GM19025 (cell line): ENCODE measurements at regions not wholly inside any gene's neighbourhood (a gene's known extent, or its start where the extent isn't known, plus 50 kb on each side); places are given as distances from the start of the nearest gene placed in this dataset.

ENCODE experiments used
- ATAC-seq: cut with Tn5 transposase; IDR thresholded peaks from one replicate; pipeline ENCODE4 v1.9.1; 2021; ENCODE audit warnings: mild to moderate bottlenecking, low read depth, moderate library complexity; ENCODE audit not compliant: unreplicated experiment

DNA sequence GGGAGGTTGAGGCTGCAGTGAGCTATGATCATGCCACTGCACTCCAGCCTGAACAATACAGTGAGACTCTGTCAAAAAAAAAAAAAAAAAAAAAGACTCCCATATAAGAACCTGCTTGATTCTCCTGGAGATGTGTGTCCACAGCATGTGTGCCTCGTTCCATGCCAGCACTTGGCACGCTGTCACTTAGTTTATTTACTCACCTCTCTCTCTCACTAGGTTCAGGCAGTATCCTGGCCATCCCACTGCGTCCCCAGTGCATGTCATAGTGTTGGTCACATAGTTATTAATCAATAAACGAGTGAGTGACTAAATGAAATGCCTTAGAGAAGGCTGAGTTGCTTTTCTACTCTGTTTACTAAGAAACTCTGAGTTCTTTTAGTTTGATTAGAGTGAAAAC, 79.1 kb upstream of the GPR12 start:
- ATAC-seq = no peak

- no peak for ATAC-seq
Measured at GRCh38 chr13:26838821-26839220, 78.2 kb upstream of the GPR12 start.

DNA sequence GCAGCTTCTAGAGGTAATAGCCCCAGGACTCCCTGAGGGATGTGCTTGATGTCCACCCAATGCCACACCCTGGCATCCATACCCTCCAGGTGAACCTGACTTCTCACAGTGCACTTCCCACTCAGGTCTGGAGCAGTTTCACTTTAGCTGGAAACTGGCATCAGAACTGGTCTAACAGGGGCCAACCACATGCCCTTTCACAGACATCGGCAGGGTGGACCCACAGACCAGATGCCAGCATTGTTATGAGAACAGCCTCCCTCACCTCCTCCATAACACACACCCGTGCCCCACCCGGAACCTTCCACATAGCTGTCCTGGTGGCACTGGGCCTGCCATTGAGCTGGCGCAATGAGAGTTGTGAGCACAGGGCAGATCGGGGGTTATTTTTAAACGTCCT, 77.4 kb upstream of the GPR12 start:
- no peak for ATAC-seq

- ATAC-seq = no peak
Measured at GRCh38 chr13:26837102-26837501, 76.5 kb upstream of the GPR12 start.

- no peak for ATAC-seq
Measured at GRCh38 chr13:26836626-26837025, 76.0 kb upstream of the GPR12 start.

- ATAC-seq = no peak
Measured at GRCh38 chr13:26834646-26835045, 74.1 kb upstream of the GPR12 start.

DNA sequence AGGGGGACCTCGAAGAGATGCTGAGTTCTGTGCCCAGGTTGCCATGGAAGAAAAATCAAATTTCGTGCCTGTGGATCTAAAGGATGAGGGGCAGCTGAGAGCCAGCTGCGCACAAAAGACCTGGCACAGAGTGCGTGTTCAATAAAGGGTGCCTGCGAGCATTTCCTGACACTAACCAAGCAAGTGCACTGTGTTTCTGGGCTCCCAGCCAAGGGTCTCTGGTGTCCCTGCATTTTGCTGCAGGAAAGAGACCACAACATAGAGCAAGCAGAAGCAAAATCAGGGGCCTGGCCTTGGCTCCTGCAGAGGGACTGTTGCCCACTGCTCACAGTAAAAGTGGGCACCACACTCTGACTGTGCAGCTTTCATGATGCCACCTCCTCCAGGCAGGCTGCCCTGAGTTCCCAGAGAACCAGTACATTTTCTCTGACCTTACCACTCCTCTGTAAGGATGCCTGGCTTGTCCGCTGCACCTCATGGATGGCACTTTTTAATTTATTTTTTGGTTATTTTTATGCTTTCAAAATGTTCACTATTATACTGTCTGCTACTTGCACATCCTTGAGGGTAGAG, 70.8 kb upstream of the GPR12 start:
- ATAC-seq = no peak

- no peak for ATAC-seq
Measured at GRCh38 chr13:26829716-26830115, 69.1 kb upstream of the GPR12 start.

DNA sequence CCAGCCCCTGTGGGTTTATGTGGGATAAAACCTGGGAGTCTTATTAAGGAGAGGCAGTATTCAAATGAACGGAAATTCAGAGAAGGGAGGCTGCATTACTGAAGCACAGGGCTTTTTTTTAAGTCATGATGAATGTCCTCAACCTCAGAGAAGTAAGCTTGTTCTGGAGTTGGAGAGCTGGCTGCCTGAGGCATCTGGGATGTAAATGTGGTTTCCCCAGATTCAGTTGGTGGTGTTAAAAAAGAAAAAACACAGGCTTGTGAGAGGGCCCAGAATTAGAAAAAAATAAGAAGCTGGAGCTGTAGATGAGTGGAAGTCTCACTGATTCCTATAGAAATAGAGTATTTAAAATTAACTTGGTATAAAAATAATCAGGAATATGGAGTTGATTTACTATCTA, 64.0 kb upstream of the GPR12 start:
- no peak for ATAC-seq

DNA sequence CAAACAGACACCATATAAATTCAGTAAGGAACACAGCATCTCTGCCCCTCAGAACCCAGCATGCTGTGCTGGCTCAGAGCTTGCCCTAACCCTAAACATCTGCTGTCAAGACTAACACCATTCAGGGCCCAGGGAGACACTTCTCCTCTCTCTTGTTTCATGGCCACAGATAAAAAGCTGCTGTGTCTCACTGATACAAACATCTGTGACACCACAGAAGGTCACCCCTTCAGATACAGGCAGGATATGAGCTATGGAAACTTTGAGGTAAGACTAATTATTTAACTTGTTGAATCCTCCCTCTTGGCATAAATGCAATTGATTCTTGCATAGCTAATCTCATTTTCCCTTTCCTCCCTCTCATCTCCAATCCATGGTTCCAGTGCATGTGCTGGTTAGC, 61.6 kb upstream of the GPR12 start:
- no peak for ATAC-seq

DNA sequence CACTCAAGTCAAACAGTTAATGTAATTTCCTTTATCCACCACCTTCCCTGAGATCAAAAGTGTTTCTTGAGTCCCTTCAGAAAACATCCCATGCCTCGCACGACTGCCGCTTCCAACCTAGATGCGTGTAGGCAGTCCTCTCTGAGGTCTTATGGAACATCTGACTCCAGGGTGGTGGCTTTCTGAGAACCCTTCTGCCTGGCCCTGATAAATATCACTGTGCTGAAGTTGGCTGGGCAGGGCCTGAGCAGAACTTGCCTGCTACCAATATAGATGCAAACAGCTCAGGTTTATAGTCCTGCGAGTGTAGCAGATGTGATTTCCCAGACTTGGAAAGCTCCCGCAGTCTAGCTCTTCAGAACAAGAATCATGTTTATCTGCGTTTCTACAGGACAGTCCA, 61.1 kb upstream of the GPR12 start:
- no peak for ATAC-seq

- no peak for ATAC-seq
Measured at GRCh38 chr13:26820871-26821270, 60.3 kb upstream of the GPR12 start.

- ATAC-seq = no peak
Measured at GRCh38 chr13:26819046-26819445, 58.5 kb upstream of the GPR12 start.

- no peak for ATAC-seq
Measured at GRCh38 chr13:26816881-26817280, 56.3 kb upstream of the GPR12 start.

GRCh38 chr13:26813980-26814348, 53.4 kb upstream of the GPR12 start:
- no peak for ATAC-seq

GRCh38 chr13:26813321-26813979, 52.9 kb upstream of the GPR12 start:
- ATAC-seq = no peak

- no peak for ATAC-seq
Measured at GRCh38 chr13:26811581-26811980, 51.0 kb upstream of the GPR12 start.
